OCI-LY7 (cell line): ENCODE measurements at regions not wholly inside any gene's neighbourhood (a gene's known extent, or its start where the extent isn't known, plus 50 kb on each side); places are given as distances from the start of the nearest gene placed in this dataset.

Experiments used
- BruUV-seq: library from RNA; stranded (reverse); fragments of 400-500 nt; replicated peaks from 2 replicates; lab custom pipeline; 2021; lab: Mats Ljungman, UMichigan
- CTCF ChIA-PET: fragments of 300-600 bp; sonication (Branson Sonifier 250); formaldehyde crosslinking; loops from one replicate; lab custom pipeline; 2022; ENCODE audit warnings: antibody characterized with exemption; ENCODE audit not compliant: unreplicated experiment; lab: Charles Lee
- POLR2A ChIA-PET: fragments of 300-600 bp; sonication (Branson Sonifier 250); formaldehyde crosslinking; loops from one replicate; lab custom pipeline; 2022; ENCODE audit warnings: antibody characterized with exemption; lab: Charles Lee
- DNase-seq: peaks from one replicate; pipeline ENCODE4 v3.0.0-alpha.2; 2015; ENCODE audit warnings: low spot score
- H2AFZ ChIP-seq: fragments of 200-600 bp; sonication (generic), shearing (Covaris generic); 2 replicates; pipeline ENCODE4 v1.6.1; 2014; ENCODE audit warnings: mild to moderate bottlenecking, antibody characterized with exemption, low read length, moderate library complexity
- H3K27ac ChIP-seq: fragments of 200-600 bp; sonication (generic); 2 replicates; pipeline ENCODE4 v1.5.1; 2014; ENCODE audit warnings: mixed run types, low read depth, mild to moderate bottlenecking, moderate library complexity, low read length, inconsistent platforms; ENCODE audit not compliant: poor library complexity, severe bottlenecking
- H3K36me3 ChIP-seq: fragments of 200-600 bp; sonication (generic); 2 replicates; pipeline ENCODE4 v1.6.1; 2014; ENCODE audit warnings: mild to moderate bottlenecking, antibody characterized with exemption, low read length, moderate library complexity, mixed read lengths; ENCODE audit not compliant: insufficient read depth
- H3K4me1 ChIP-seq: fragments of 200-600 bp; sonication (generic); 2 replicates; pipeline ENCODE4 v1.5.1; 2014; ENCODE audit warnings: mild to moderate bottlenecking, low read length; ENCODE audit not compliant: insufficient read depth, poor library complexity, severe bottlenecking
- H3K4me2 ChIP-seq: fragments of 200-600 bp; sonication (generic); 2 replicates; pipeline ENCODE4 v1.6.1; 2014; ENCODE audit warnings: mild to moderate bottlenecking, low read length
- H3K4me3 ChIP-seq: fragments of 200-600 bp; sonication (generic); 2 replicates; pipeline ENCODE4 v1.5.1; 2014; ENCODE audit warnings: mild to moderate bottlenecking, low read depth, low read length; ENCODE audit not compliant: poor library complexity, severe bottlenecking
- H3K79me2 ChIP-seq: fragments of 200-600 bp; sonication (generic); 2 replicates; pipeline ENCODE4 v1.6.1; 2016; ENCODE audit warnings: low read depth, mild to moderate bottlenecking, low read length, moderate library complexity, mixed read lengths; ENCODE audit not compliant: insufficient read depth
- H3K9me2 ChIP-seq: fragments of 200-600 bp; sonication (generic); 2 replicates; pipeline ENCODE4 v1.6.1; 2016; ENCODE audit warnings: mild to moderate bottlenecking, low read length, mixed read lengths; ENCODE audit not compliant: insufficient read depth
- H3K9me3 ChIP-seq: fragments of 200-600 bp; sonication (generic); 2 replicates; pipeline ENCODE4 v1.6.1; 2014; ENCODE audit warnings: mild to moderate bottlenecking, mixed run types, low read length, mixed read lengths
- H4K20me1 ChIP-seq: fragments of 200-600 bp; sonication (generic); 2 replicates; pipeline ENCODE4 v1.6.1; 2014; ENCODE audit warnings: mild to moderate bottlenecking, antibody characterized with exemption, low read length, moderate library complexity, mixed read lengths; ENCODE audit not compliant: insufficient read depth
- EZH2phosphoT487 ChIP-seq: fragments of 200-600 bp; sonication (generic); IDR thresholded peaks from 2 replicates; pipeline ENCODE4 v1.6.1; 2018; ENCODE audit warnings: low read depth, borderline replicate concordance, mild to moderate bottlenecking, mixed run types, antibody characterized with exemption, low read length, moderate library complexity, mixed read lengths
- intact Hi-C: fragments of 100-400 bp; cut with micrococcal nuclease; formaldehyde crosslinking; loops from one replicate; pipeline ENCODE4 v1.10.0; 2022; ENCODE audit not compliant: unreplicated experiment
- TF ChIP-seq, protein P1 (sequence below): fragments of 200-600 bp; sonication (generic); conservative IDR thresholded peaks from 2 replicates; pipeline ENCODE4 v1.5.1; 2014; ENCODE audit warnings: mild to moderate bottlenecking, antibody characterized with exemption, low read length, moderate library complexity, mixed read lengths

DNA sequence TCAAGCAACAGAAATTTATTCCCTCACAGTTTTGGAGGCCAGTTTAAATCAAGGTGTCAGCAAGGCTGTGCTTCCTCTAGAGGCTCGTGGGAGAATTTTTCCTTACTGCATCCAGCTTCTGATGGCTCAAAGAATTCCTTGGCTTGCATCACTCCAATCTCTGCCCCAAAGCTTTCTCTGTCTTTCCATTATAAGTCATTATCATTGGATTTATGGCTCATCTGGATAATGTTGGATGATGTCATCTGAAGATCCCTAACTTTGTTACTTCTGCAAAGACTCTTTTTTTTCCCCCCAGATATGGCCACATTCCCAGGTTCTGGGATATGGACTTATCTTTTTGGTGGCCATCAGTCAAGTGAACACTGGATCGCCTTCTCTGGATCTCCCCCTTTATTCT lies 146.3 kb upstream of the B3GAT2 start:
- no peaks in the 10 kb centered on the region for H3K4me1 ChIP-seq
- intact Hi-C loops, result no loop called here

DNA sequence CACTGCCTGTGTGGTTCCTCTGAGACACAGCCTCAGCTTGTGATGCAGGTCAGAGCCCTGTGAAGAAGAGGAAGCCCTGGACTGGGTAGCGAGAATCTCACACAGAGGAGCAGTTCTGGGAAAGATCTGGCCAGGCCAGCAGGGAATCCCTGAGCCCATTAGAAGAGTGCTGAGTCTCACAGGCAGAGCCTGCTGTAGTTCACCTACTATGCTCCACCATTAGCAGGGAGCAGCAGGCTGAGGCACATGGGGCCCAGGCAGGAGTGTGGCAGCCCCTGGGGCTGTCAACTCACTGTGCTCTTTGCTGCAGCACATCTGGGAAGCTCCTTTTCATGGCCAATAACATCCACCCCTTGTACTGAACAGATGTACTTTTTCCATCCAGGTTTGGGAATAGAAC lies 146.8 kb upstream of the B3GAT2 start:
- POLR2A ChIA-PET, result interaction anchor here (0.7 kb wide), 2 partner anchors 538 to 689 kb away, joined by 3 read pairs; no protein-coding TSS in a partner anchor
- DNase-seq, result no peak

More for the DNA sequence above, 146.3 kb upstream of the B3GAT2 start:
- BruUV-seq, result no TSS peak
- Histone ChIP-seq H3K79me2 (no peaks in the 10 kb centered on the region), H4K20me1 (no peaks in the 10 kb centered on the region), H3K9me2 (no peaks in the 10 kb centered on the region), H3K4me2 (no peak overlapping the region), H3K4me3 (no peak overlapping the region), H3K9me3 (no peaks in the 10 kb centered on the region), H3K27ac (no peak overlapping the region), H3K36me3 (no peaks in the 10 kb centered on the region), H2AFZ (no peak overlapping the region)
- ChIA-PET POLR2A (no interaction called here), CTCF (no interaction called here)
- DNase-seq, result no peak
- TF ChIP-seq, protein P1, sequence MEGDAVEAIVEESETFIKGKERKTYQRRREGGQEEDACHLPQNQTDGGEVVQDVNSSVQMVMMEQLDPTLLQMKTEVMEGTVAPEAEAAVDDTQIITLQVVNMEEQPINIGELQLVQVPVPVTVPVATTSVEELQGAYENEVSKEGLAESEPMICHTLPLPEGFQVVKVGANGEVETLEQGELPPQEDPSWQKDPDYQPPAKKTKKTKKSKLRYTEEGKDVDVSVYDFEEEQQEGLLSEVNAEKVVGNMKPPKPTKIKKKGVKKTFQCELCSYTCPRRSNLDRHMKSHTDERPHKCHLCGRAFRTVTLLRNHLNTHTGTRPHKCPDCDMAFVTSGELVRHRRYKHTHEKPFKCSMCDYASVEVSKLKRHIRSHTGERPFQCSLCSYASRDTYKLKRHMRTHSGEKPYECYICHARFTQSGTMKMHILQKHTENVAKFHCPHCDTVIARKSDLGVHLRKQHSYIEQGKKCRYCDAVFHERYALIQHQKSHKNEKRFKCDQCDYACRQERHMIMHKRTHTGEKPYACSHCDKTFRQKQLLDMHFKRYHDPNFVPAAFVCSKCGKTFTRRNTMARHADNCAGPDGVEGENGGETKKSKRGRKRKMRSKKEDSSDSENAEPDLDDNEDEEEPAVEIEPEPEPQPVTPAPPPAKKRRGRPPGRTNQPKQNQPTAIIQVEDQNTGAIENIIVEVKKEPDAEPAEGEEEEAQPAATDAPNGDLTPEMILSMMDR, result no peak
- TF ChIP-seq EZH2phosphoT487, result no peak

DNA sequence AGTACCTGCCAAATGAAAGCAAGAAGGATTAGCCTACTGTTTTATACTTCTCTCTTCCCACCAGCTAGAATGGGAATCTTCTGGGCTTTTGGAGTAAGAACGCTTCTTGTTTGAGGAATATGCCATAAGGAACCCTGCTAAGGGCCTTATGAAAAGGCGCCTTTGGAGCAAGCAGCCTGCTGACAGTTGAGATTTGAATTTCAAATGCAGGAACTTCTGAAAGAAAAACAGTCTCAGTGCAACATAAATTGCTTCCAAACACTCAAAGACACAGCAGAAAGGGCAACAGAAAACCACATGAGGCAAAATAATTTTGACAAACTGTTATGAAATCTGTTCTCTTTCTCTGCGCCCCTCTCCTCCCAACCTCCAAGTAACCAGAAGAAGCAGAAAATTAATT lies 149.4 kb upstream of the B3GAT2 start:
- no peaks in the 10 kb centered on the region for H3K36me3 ChIP-seq
- H3K4me1 ChIP-seq, result no peaks in the 10 kb centered on the region
- intact Hi-C loops, result no loop called here
- POLR2A ChIA-PET, result no interaction called here
- no peak for DNase-seq
- CTCF ChIA-PET, result no interaction called here
- no peak overlapping the region for H3K4me2 ChIP-seq
- H2AFZ ChIP-seq, result no peak overlapping the region
- no peak overlapping the region for H3K27ac ChIP-seq
- no peaks in the 10 kb centered on the region for H3K9me3 ChIP-seq
- no peak overlapping the region for H3K4me3 ChIP-seq
- H4K20me1 ChIP-seq, result no peaks in the 10 kb centered on the region
- H3K9me2 ChIP-seq, result no peaks in the 10 kb centered on the region
- no peaks in the 10 kb centered on the region for H3K79me2 ChIP-seq
- no TSS peak for BruUV-seq
- TF ChIP-seq, protein P1, result no peak
- no peak for TF ChIP-seq EZH2phosphoT487

More for the DNA sequence above, 146.8 kb upstream of the B3GAT2 start:
- Histone ChIP-seq H3K4me2 (no peak overlapping the region), H3K27ac (no peak overlapping the region), H3K79me2 (no peaks in the 10 kb centered on the region), H3K9me3 (no peaks in the 10 kb centered on the region), H3K4me3 (no peak overlapping the region), H4K20me1 (no peaks in the 10 kb centered on the region), H3K36me3 (no peaks in the 10 kb centered on the region), H3K4me1 (no peaks in the 10 kb centered on the region), H2AFZ (no peak overlapping the region), H3K9me2 (no peaks in the 10 kb centered on the region)
- CTCF ChIA-PET, result no interaction called here
- TF ChIP-seq, protein P1, result no peak
- no peak for TF ChIP-seq EZH2phosphoT487
- intact Hi-C loops, result no loop called here
- BruUV-seq, result no TSS peak
